ENCODE measurements at regions not wholly inside any gene's neighbourhood (a gene's known extent, or its start where the extent isn't known, plus 50 kb on each side); places are given as distances from the start of the nearest gene placed in this dataset.
"Not testable (repeated sequence)": the region's sequence is repeated elsewhere in the genome, so short reads cannot be mapped to it uniquely, and the experiment has no call there.

GRCh38 chr7:149683898-149684297 is 89.5 kb downstream of the ZNF467 start:
- no peak for ATAC-seq (ENCODE audit: low read depth)
- no peak for TF ChIP-seq CTCF (IDR thresholded peaks at IDR 0.05; ENCODE audit: poor library complexity, severe bottlenecking)
- peaks cover 3% of the 10 kb centered on the region for H3K27me3 ChIP-seq (ENCODE audit: insufficient read depth, poor library complexity, severe bottlenecking)
- no peak overlapping the region for H3K27ac ChIP-seq (ENCODE audit: poor library complexity, severe bottlenecking)
- DNase-seq (ENCODE audit: low spot score): no peak
- no peaks in the 10 kb centered on the region for H3K36me3 ChIP-seq (ENCODE audit: low read depth)
- H3K4me1 ChIP-seq (ENCODE audit: insufficient read depth, poor library complexity, severe bottlenecking): no peaks in the 10 kb centered on the region
- no peak overlapping the region for H3K4me3 ChIP-seq (ENCODE audit: severe bottlenecking)
- no peaks in the 10 kb centered on the region for H3K9me3 ChIP-seq (ENCODE audit: severe bottlenecking)

- TF ChIP-seq CTCF (IDR thresholded peaks at IDR 0.05; ENCODE audit: poor library complexity, severe bottlenecking): no peak
- Histone ChIP-seq H3K27ac (ENCODE audit: poor library complexity, severe bottlenecking) (no peak overlapping the region), H3K4me3 (ENCODE audit: severe bottlenecking) (no peak overlapping the region), H3K9me3 (ENCODE audit: severe bottlenecking) (no peaks in the 10 kb centered on the region), H3K27me3 (ENCODE audit: insufficient read depth, poor library complexity, severe bottlenecking) (peaks cover 3% of the 10 kb centered on the region), H3K36me3 (ENCODE audit: low read depth) (no peaks in the 10 kb centered on the region), H3K4me1 (ENCODE audit: insufficient read depth, poor library complexity, severe bottlenecking) (no peaks in the 10 kb centered on the region)
- DNase-seq (ENCODE audit: low spot score) (no peak), ATAC-seq (ENCODE audit: low read depth) (no peak)
Measured at GRCh38 chr7:149683181-149683580, 90.2 kb downstream of the ZNF467 start.

- no peak for TF ChIP-seq CTCF (IDR thresholded peaks at IDR 0.05; ENCODE audit: poor library complexity, severe bottlenecking)
- ATAC-seq (ENCODE audit: low read depth): no peak
- Histone ChIP-seq H3K9me3 (ENCODE audit: severe bottlenecking) (no peaks in the 10 kb centered on the region), H3K4me1 (ENCODE audit: insufficient read depth, poor library complexity, severe bottlenecking) (no peaks in the 10 kb centered on the region), H3K27me3 (ENCODE audit: insufficient read depth, poor library complexity, severe bottlenecking) (peaks cover 3% of the 10 kb centered on the region), H3K27ac (ENCODE audit: poor library complexity, severe bottlenecking) (no peak overlapping the region), H3K4me3 (ENCODE audit: severe bottlenecking) (no peak overlapping the region), H3K36me3 (ENCODE audit: low read depth) (no peaks in the 10 kb centered on the region)
- no peak for DNase-seq (ENCODE audit: low spot score)
Measured at GRCh38 chr7:149682038-149682437, 91.3 kb downstream of the ZNF467 start.

GRCh38 chr7:149681274-149681673 is 92.1 kb downstream of the ZNF467 start:
- Histone ChIP-seq H3K36me3 (ENCODE audit: low read depth) (no peaks in the 10 kb centered on the region), H3K27ac (ENCODE audit: poor library complexity, severe bottlenecking) (no peak overlapping the region), H3K9me3 (ENCODE audit: severe bottlenecking) (no peaks in the 10 kb centered on the region), H3K4me1 (ENCODE audit: insufficient read depth, poor library complexity, severe bottlenecking) (no peaks in the 10 kb centered on the region), H3K4me3 (ENCODE audit: severe bottlenecking) (no peak overlapping the region), H3K27me3 (ENCODE audit: insufficient read depth, poor library complexity, severe bottlenecking) (peaks cover 3% of the 10 kb centered on the region)
- no peak for TF ChIP-seq CTCF (IDR thresholded peaks at IDR 0.05; ENCODE audit: poor library complexity, severe bottlenecking)
- no peak for DNase-seq (ENCODE audit: low spot score)
- no peak for ATAC-seq (ENCODE audit: low read depth)

- H3K27ac ChIP-seq (ENCODE audit: poor library complexity, severe bottlenecking): no peak overlapping the region
- no peaks in the 10 kb centered on the region for H3K9me3 ChIP-seq (ENCODE audit: severe bottlenecking)
- H3K4me1 ChIP-seq (ENCODE audit: insufficient read depth, poor library complexity, severe bottlenecking): no peaks in the 10 kb centered on the region
- TF ChIP-seq CTCF (IDR thresholded peaks at IDR 0.05; ENCODE audit: poor library complexity, severe bottlenecking): no peak
- no peak overlapping the region for H3K4me3 ChIP-seq (ENCODE audit: severe bottlenecking)
- no peak for DNase-seq (ENCODE audit: low spot score)
- peaks cover 3% of the 10 kb centered on the region for H3K27me3 ChIP-seq (ENCODE audit: insufficient read depth, poor library complexity, severe bottlenecking)
- H3K36me3 ChIP-seq (ENCODE audit: low read depth): no peaks in the 10 kb centered on the region
- no peak for ATAC-seq (ENCODE audit: low read depth)
Measured at GRCh38 chr7:149680331-149681025, 92.9 kb downstream of the ZNF467 start.

GRCh38 chr7:149674728-149675385 is 98.5 kb downstream of the ZNF467 start:
- not testable (repeated sequence) for H3K4me1 ChIP-seq (ENCODE audit: insufficient read depth, poor library complexity, severe bottlenecking); DNase-seq (ENCODE audit: low spot score); H3K27ac ChIP-seq (ENCODE audit: poor library complexity, severe bottlenecking); ATAC-seq (ENCODE audit: low read depth); H3K36me3 ChIP-seq (ENCODE audit: low read depth); H3K27me3 ChIP-seq (ENCODE audit: insufficient read depth, poor library complexity, severe bottlenecking); H3K4me3 ChIP-seq (ENCODE audit: severe bottlenecking); H3K9me3 ChIP-seq (ENCODE audit: severe bottlenecking)

Measured in RWPE2 (cell line).